NB4 (cell line): ENCODE measurements at regions not wholly inside any gene's neighbourhood (a gene's known extent, or its start where the extent isn't known, plus 50 kb on each side); places are given as distances from the start of the nearest gene placed in this dataset.

Experiments used
- DNase-seq: peaks from one replicate; pipeline ENCODE4 v3.0.0; 2010; ENCODE audit warnings: low read depth
- H3K4me3 ChIP-seq: one replicate; pipeline ENCODE4 v1.5.1; 2011; ENCODE audit warnings: mild to moderate bottlenecking, low read depth, low read length, moderate library complexity
- CTCF ChIP-seq: IDR thresholded peaks from one replicate; pipeline ENCODE4 v1.5.1; 2012; ENCODE audit warnings: low read depth, low read length
- MYC ChIP-seq: IDR thresholded peaks from 2 replicates; pipeline ENCODE4 v1.6.1; 2011; ENCODE audit warnings: low read depth, low read length
- POLR2A ChIP-seq: IDR thresholded peaks from 2 replicates; pipeline ENCODE4 v1.6.1; 2011; ENCODE audit warnings: mild to moderate bottlenecking; ENCODE audit not compliant: insufficient read length; ENCODE audit errors: extremely low read depth
- TF ChIP-seq, protein P1 (sequence below): IDR thresholded peaks from 2 replicates; pipeline ENCODE4 v1.6.1; 2011; ENCODE audit warnings: low read depth, low read length

GRCh38 chr4:189187531-189188052 is 753.1 kb upstream of the FRG1 start:
- TF ChIP-seq MYC, result no peak
- TF ChIP-seq POLR2A, result no peak
- no peak for TF ChIP-seq CTCF
- TF ChIP-seq, protein P1, sequence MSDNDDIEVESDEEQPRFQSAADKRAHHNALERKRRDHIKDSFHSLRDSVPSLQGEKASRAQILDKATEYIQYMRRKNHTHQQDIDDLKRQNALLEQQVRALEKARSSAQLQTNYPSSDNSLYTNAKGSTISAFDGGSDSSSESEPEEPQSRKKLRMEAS, result no peak
- no peak overlapping the region for H3K4me3 ChIP-seq
- DNase-seq, result no peak

DNA sequence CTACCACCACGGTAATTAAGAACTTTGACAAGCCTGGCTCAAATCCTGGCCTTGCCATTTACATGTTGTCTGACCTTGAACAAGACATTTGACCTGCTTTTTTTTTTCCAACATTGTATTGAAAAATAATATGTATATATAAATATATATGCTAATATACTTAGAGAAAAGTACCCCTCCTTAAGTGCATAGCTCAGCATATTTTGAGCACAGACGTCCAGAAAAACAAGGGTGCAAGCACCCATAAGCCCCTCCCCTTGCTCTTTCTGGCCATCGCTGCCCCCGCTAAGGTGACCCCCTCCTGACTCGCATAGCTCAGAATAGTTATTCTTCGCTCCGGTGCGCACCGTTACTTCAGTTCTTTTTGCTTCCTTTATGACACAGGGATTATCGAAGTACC is 742.0 kb upstream of the FRG1 start:
- DNase-seq, result no peak
- no peak overlapping the region for H3K4me3 ChIP-seq
- TF ChIP-seq, protein P1, result no peak
- no peak for TF ChIP-seq POLR2A
- TF ChIP-seq CTCF, result no peak
- no peak for TF ChIP-seq MYC

- TF ChIP-seq POLR2A (no peak), MYC (no peak), CTCF (no peak)
- TF ChIP-seq, protein P1, result no peak
- H3K4me3 ChIP-seq, result no peak overlapping the region
- no peak for DNase-seq
These were observed 740.3 kb upstream of the FRG1 start for GRCh38 chr4:189200353-189200752.

DNA sequence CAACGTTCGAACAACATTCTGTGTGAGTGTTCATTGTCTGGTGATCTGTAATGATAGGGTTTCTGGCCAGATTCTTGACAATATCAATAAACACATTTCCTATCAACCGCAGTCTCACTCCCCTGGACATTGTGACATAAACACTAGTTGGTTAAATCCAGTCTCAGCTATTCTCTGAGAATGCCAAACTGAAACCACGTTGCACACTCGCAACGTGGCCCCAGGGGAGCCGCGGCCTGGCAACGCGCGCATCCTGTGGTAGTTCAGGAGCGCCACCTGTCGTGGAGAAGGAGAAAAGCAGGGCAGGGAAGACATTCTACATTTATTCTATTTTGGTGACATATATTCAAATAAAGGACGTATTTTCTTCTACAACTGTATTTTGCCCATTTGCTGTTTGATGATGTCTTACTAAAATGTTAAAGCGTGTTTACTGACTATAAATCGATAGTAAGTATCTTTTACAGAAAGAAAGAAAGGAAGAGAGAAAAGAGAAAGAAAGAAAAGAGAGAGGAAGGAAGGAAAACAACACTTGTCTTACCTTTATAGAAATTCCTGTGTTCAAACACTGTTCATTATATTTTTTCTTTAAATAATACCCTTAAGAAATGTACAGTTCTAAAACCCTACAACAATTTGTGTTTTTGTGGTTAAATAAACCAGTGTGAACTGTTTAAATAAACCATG is 738.3 kb upstream of the FRG1 start:
- peak overlapping the region; percentile 36 for H3K4me3 ChIP-seq
- TF ChIP-seq CTCF, result peak; percentile 75
- TF ChIP-seq MYC, result peak; percentile 78
- TF ChIP-seq POLR2A, result no peak
- TF ChIP-seq, protein P1, result peak; percentile 82
- peak; percentile 79 for DNase-seq

DNA sequence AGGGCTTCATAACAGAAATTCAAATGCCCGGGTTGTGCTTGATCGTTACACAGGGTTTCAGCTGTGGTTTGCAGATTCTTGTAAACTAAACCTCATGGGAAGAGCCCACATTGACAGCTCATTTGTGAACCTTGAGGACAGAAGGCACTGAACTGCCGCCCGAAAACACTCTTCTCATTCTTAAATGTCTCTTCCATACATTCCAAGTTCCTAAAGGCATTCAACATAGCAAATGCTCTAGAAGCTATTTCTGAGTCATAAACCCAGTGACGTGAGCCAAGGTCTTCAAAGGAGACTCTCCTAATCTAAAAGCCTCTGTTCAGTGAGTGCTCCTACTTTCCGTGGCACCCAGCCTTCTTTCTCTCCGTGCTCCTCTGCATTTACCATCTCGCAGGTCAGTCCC is 737.8 kb upstream of the FRG1 start:
- peak; percentile 57 for DNase-seq
- H3K4me3 ChIP-seq, result peak overlapping the region; percentile 7
- TF ChIP-seq, protein P1, result no peak
- no peak for TF ChIP-seq POLR2A
- no peak for TF ChIP-seq CTCF
- no peak for TF ChIP-seq MYC

DNA sequence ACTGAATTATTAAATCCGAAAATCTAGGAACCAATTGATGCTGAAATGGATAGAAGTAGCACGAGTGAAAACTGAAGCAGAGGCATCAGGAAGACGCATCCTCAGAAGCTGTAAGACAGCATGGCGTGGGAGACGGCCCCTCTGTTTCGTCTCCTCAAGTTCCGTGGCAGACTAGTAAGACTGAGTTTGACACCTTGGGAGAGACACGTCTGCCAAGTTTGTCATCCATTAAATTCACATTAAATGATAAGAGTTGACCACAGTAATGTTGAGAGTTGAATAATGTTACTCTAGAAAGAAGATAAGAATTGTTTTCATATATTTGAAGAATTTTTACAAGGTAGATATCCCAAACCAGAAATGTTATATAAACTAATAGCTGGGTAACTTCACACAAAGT is 736.1 kb upstream of the FRG1 start:
- H3K4me3 ChIP-seq, result no peak overlapping the region
- DNase-seq, result no peak
- TF ChIP-seq CTCF (no peak), MYC (no peak), POLR2A (no peak)
- TF ChIP-seq, protein P1, result no peak
